ENCODE measurements at regions not wholly inside any gene's neighbourhood (a gene's known extent, or its start where the extent isn't known, plus 50 kb on each side); places are given as distances from the start of the nearest gene placed in this dataset.
"Not testable (repeated sequence)": the region's sequence is repeated elsewhere in the genome, so short reads cannot be mapped to it uniquely, and the experiment has no call there.

- DNase-seq: no peak
Observed at GRCh38 chr3:40649346-40649745, 124.6 kb downstream of the ZNF621 start.

GRCh38 chr3:40652072-40652471, 127.3 kb downstream of the ZNF621 start:
- DNase-seq: no peak

- DNase-seq: no peak
Observed at GRCh38 chr3:40653001-40653400, 128.2 kb downstream of the ZNF621 start.

GRCh38 chr3:40653878-40654277, 129.1 kb downstream of the ZNF621 start:
- DNase-seq: no peak

- DNase-seq: no peak
Observed at GRCh38 chr3:40655551-40655950, 130.8 kb downstream of the ZNF621 start.

- DNase-seq: no peak
Observed at GRCh38 chr3:40657623-40658022, 132.9 kb downstream of the ZNF621 start.

- DNase-seq: no peak
Observed at GRCh38 chr3:40658305-40658704, 133.5 kb downstream of the ZNF621 start.

- DNase-seq: no peak
Observed at GRCh38 chr3:40660554-40660953, 135.8 kb downstream of the ZNF621 start.

- no peak for DNase-seq
Observed at GRCh38 chr3:40661284-40661683, 136.5 kb downstream of the ZNF621 start.

- no peak for DNase-seq
Observed at GRCh38 chr3:40663280-40663679, 138.5 kb downstream of the ZNF621 start.

GRCh38 chr3:40669176-40669575, 144.4 kb downstream of the ZNF621 start:
- DNase-seq: no peak

GRCh38 chr3:40672861-40673260, 148.1 kb downstream of the ZNF621 start:
- DNase-seq: no peak

- no peak for DNase-seq
Observed at GRCh38 chr3:40677321-40677720, 152.6 kb downstream of the ZNF621 start.

GRCh38 chr3:40677749-40678148, 153.0 kb downstream of the ZNF621 start:
- no peak for DNase-seq

- no peak for DNase-seq
Observed at GRCh38 chr3:40679290-40679689, 154.5 kb downstream of the ZNF621 start.

GRCh38 chr3:40680685-40681657, 156.2 kb downstream of the ZNF621 start:
- no peak for DNase-seq

GRCh38 chr3:40681658-40682055, 156.9 kb downstream of the ZNF621 start:
- DNase-seq: no peak

GRCh38 chr3:40689837-40690236, 165.1 kb downstream of the ZNF621 start:
- no peak for DNase-seq

- no peak for DNase-seq
Observed at GRCh38 chr3:40690749-40691451, 166.1 kb downstream of the ZNF621 start.

GRCh38 chr3:40691452-40691861, 166.7 kb downstream of the ZNF621 start:
- no peak for DNase-seq

GRCh38 chr3:40695848-40696247, 171.1 kb downstream of the ZNF621 start:
- no peak for DNase-seq

GRCh38 chr3:40698611-40699010, 173.9 kb downstream of the ZNF621 start:
- not testable (repeated sequence) for DNase-seq

- no peak for DNase-seq
Observed at GRCh38 chr3:40701016-40701588, 176.3 kb downstream of the ZNF621 start.

GRCh38 chr3:40704224-40704623, 179.5 kb downstream of the ZNF621 start:
- no peak for DNase-seq

Measured in stimulated activated CD4-positive, alpha-beta T cell treated with anti-CD3 and anti-CD28 coated beads, Interleukin-1b, Interleukin-23, amount 100 ng/mL, for 48 hours (primary cell).